ENCODE measurements at regions not wholly inside any gene's neighbourhood (a gene's known extent, or its start where the extent isn't known, plus 50 kb on each side); places are given as distances from the start of the nearest gene placed in this dataset.
A peak's percentile ranks its signal among the peaks of the same experiment; 100 is the strongest.

DNA sequence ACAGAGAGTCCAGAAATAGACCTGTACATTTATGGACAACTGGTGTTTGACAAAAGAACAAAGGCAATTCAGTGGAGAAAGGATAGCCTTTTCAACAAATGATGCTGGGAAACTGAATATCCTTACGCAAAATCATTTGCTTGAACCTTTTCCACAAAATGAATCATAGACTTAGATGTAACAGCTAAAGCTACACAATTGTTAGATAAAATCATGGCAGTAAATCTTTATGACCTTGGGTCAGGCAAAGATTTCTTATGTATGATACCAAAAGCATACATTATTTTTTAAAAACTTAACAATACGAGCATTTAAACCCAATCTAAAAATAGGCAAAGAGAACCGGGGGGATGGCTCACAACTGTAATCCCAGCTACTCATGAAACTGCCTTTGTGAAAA is 73.5 kb upstream of the DST start:
- no peaks in the 10 kb centered on the region for H3K36me3 ChIP-seq
- H3K4me3 ChIP-seq (ENCODE audit: low read depth, low read length): no peak overlapping the region
- DNase-seq: no peak
- no peaks in the 10 kb centered on the region for H3K27me3 ChIP-seq
- peaks cover 14% of the 10 kb centered on the region for H3K4me1 ChIP-seq
- no peaks in the 10 kb centered on the region; the same call in 1 of the 2 replicates for H3K9me3 ChIP-seq
- TF ChIP-seq, protein P1, sequence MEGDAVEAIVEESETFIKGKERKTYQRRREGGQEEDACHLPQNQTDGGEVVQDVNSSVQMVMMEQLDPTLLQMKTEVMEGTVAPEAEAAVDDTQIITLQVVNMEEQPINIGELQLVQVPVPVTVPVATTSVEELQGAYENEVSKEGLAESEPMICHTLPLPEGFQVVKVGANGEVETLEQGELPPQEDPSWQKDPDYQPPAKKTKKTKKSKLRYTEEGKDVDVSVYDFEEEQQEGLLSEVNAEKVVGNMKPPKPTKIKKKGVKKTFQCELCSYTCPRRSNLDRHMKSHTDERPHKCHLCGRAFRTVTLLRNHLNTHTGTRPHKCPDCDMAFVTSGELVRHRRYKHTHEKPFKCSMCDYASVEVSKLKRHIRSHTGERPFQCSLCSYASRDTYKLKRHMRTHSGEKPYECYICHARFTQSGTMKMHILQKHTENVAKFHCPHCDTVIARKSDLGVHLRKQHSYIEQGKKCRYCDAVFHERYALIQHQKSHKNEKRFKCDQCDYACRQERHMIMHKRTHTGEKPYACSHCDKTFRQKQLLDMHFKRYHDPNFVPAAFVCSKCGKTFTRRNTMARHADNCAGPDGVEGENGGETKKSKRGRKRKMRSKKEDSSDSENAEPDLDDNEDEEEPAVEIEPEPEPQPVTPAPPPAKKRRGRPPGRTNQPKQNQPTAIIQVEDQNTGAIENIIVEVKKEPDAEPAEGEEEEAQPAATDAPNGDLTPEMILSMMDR (IDR thresholded peaks at IDR 0.05; ENCODE audit: low read depth, low read length): no peak

DNA sequence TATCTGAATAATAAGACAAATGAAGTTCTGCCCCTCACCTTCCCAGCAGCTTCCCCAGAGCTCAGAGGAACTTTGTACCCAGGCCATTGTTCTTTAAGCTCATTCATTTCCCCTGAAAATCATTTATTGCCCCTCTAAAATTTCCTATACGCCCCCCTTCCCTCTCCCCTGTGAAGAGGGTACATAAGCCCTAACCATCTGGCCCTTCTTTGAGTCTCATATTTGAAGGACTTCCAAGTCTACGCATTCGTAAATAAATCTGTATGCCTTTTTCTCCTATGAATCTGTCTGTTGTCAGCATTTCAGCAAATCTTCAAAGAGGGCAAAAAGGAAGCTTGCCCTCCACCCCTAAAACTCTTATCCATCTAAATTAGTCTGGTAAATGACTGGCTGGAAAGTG is 73.1 kb upstream of the DST start:
- H3K27me3 ChIP-seq: no peaks in the 10 kb centered on the region
- no peaks in the 10 kb centered on the region for H3K36me3 ChIP-seq
- H3K4me1 ChIP-seq: peaks cover 14% of the 10 kb centered on the region
- no peak overlapping the region for H3K4me3 ChIP-seq (ENCODE audit: low read depth, low read length)
- no peaks in the 10 kb centered on the region; the same call in 1 of the 2 replicates for H3K9me3 ChIP-seq
- DNase-seq: no peak
- TF ChIP-seq, protein P1 (IDR thresholded peaks at IDR 0.05; ENCODE audit: low read depth, low read length): no peak

DNA sequence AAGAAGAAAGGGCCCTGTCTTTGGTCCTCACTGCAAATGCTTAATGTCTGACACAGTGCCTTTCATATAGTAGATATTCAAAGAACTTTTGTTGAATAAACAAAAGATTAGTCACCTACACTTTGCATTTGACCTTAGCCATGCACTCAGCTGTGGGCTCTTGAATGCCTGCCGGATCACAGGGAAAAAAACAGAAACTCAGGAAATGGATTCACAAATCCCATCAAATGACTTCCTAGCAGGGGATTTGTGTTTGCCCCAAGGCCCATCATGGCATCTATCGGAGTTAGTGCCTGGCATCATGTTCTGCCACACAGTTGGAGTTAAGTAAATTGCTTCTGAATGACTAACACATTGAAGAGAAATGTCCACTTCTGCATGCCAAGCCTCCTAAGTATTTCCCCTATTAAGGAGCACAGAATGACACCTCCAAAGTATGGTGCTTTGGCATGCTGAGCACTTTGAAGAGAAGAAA is 72.3 kb upstream of the DST start:
- TF ChIP-seq, protein P1 (IDR thresholded peaks at IDR 0.05; ENCODE audit: low read depth, low read length): no peak
- H3K4me1 ChIP-seq: peaks cover 13% of the 10 kb centered on the region

DNA sequence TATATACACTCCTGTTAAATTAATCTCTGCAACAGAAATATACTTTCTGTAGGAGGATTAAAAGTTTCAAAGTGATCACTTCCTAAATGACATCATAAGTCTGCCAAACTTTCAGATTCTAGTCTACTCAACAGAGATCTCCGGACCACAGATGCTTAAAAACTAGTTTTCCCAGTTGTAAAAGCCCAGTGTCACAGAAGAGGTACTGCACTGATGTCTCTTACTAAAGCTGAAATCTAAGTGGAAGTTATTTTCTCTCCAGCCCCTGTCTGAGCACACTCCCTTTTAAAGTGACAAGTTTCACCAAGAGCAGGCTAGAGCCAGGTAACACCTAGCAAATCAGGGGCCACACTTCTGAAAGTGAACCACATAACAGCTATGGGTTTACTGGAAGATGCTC is 71.6 kb upstream of the DST start:
- H3K4me1 ChIP-seq: peaks cover 6% of the 10 kb centered on the region
- TF ChIP-seq, protein P1 (IDR thresholded peaks at IDR 0.05; ENCODE audit: low read depth, low read length): no peak
- no peak for DNase-seq

More for the DNA sequence above, 72.3 kb upstream of the DST start:
- no peaks in the 10 kb centered on the region; the same call in 1 of the 2 replicates for H3K9me3 ChIP-seq
- DNase-seq: peak; percentile 15
- no peak overlapping the region for H3K4me3 ChIP-seq (ENCODE audit: low read depth, low read length)
- no peaks in the 10 kb centered on the region for H3K27me3 ChIP-seq
- no peaks in the 10 kb centered on the region for H3K36me3 ChIP-seq

DNA sequence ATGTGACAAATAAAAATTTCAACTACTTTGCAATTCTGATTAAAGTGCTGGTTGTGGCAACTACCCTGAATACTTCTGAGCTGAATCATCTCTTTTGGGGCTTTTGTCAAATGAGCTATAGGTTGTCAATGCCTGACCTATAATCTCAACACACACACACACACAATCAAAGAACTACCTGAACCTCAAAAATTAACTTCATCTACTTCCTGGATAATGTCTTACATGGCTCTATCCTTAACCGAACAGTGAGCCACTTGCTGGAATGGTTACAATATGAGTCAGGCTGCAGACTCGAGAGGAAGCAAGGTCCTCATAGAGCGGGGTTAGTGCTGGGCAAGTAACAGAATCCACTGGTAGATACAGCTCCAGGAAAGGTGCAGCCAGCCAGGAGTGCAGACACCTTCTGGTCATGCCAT is 70.6 kb upstream of the DST start:
- TF ChIP-seq, protein P1 (IDR thresholded peaks at IDR 0.05; ENCODE audit: low read depth, low read length): no peak

More for the DNA sequence above, 71.6 kb upstream of the DST start:
- no peaks in the 10 kb centered on the region for H3K36me3 ChIP-seq
- no peaks in the 10 kb centered on the region; the same call in 1 of the 2 replicates for H3K9me3 ChIP-seq
- H3K27me3 ChIP-seq: no peaks in the 10 kb centered on the region
- no peak overlapping the region for H3K4me3 ChIP-seq (ENCODE audit: low read depth, low read length)

DNA sequence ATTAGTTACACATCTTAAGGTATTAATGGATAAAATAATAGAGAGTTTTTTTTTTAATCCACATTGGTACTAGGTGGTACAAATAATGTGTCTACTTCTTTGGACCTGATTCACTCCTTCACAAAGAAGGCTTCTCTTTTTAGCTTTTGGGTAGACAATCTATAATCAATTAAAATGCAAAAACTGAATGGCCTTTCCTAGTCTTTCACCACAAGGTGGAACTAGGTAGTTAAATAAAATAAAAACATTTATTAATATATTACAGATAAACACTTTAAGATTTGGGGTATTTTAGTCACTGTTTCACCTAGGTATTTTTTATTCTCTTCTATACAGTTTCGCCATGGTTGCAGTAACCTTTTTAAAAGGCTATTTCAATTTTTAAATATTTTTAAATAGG is 68.3 kb upstream of the DST start:
- H3K36me3 ChIP-seq: no peaks in the 10 kb centered on the region
- H3K4me3 ChIP-seq (ENCODE audit: low read depth, low read length): no peak overlapping the region
- no peaks in the 10 kb centered on the region for H3K27me3 ChIP-seq
- DNase-seq: no peak
- H3K4me1 ChIP-seq: peaks cover 5% of the 10 kb centered on the region
- TF ChIP-seq, protein P1 (IDR thresholded peaks at IDR 0.05; ENCODE audit: low read depth, low read length): no peak
- no peaks in the 10 kb centered on the region for H3K9me3 ChIP-seq

More for the DNA sequence above, 70.6 kb upstream of the DST start:
- Histone ChIP-seq H3K4me3 (ENCODE audit: low read depth, low read length) (no peak overlapping the region), H3K9me3 (no peaks in the 10 kb centered on the region; the same call in 1 of the 2 replicates), H3K4me1 (peaks cover 6% of the 10 kb centered on the region), H3K27me3 (no peaks in the 10 kb centered on the region), H3K36me3 (no peaks in the 10 kb centered on the region)
- no peak for DNase-seq
